ENCODE measurements at regions not wholly inside any gene's neighbourhood (a gene's known extent, or its start where the extent isn't known, plus 50 kb on each side); places are given as distances from the start of the nearest gene placed in this dataset.
A peak's percentile ranks its signal among the peaks of the same experiment; 100 is the strongest.
"Not testable (repeated sequence)": the region's sequence is repeated elsewhere in the genome, so short reads cannot be mapped to it uniquely, and the experiment has no call there.

- no peak for DNase-seq (ENCODE audit: low spot score)
Measured at GRCh38 chr14:22297376-22297775, 291.6 kb downstream of the DAD1 start.

- DNase-seq (ENCODE audit: low spot score): peak; percentile 51
Measured at GRCh38 chr14:22296722-22297121, 292.3 kb downstream of the DAD1 start.

- no peak for DNase-seq (ENCODE audit: low spot score)
Measured at GRCh38 chr14:22296088-22296487, 292.9 kb downstream of the DAD1 start.

GRCh38 chr14:22291406-22291805 lies 297.6 kb downstream of the DAD1 start:
- DNase-seq (ENCODE audit: low spot score): no peak

GRCh38 chr14:22289570-22289969 lies 299.5 kb downstream of the DAD1 start:
- DNase-seq (ENCODE audit: low spot score): no peak

- no peak for DNase-seq (ENCODE audit: low spot score)
Measured at GRCh38 chr14:22285991-22286390, 303.0 kb downstream of the DAD1 start.

- no peak for DNase-seq (ENCODE audit: low spot score)
Measured at GRCh38 chr14:22282949-22283348, 306.1 kb downstream of the DAD1 start.

- no peak for DNase-seq (ENCODE audit: low spot score)
Measured at GRCh38 chr14:22282417-22282816, 306.6 kb downstream of the DAD1 start.

- DNase-seq (ENCODE audit: low spot score): not testable (repeated sequence)
Measured at GRCh38 chr14:22281447-22281874, 307.6 kb downstream of the DAD1 start.

- DNase-seq (ENCODE audit: low spot score): no peak
Measured at GRCh38 chr14:22280497-22281316, 308.3 kb downstream of the DAD1 start.

- peak; percentile 42 for DNase-seq (ENCODE audit: low spot score)
Measured at GRCh38 chr14:22276913-22277816, 311.9 kb downstream of the DAD1 start.

- DNase-seq (ENCODE audit: low spot score): no peak
Measured at GRCh38 chr14:22271838-22272799, 316.9 kb downstream of the DAD1 start.

- peak; percentile 60 for DNase-seq (ENCODE audit: low spot score)
Measured at GRCh38 chr14:22268875-22269274, 320.1 kb downstream of the DAD1 start.

- DNase-seq (ENCODE audit: low spot score): no peak
Measured at GRCh38 chr14:22266683-22267082, 322.3 kb downstream of the DAD1 start.

- DNase-seq (ENCODE audit: low spot score): no peak
Measured at GRCh38 chr14:22266142-22266442, 322.9 kb downstream of the DAD1 start.

- no peak for DNase-seq (ENCODE audit: low spot score)
Measured at GRCh38 chr14:22265319-22266141, 323.5 kb downstream of the DAD1 start.

GRCh38 chr14:22264759-22265158 lies 324.3 kb downstream of the DAD1 start:
- no peak for DNase-seq (ENCODE audit: low spot score)

- no peak for DNase-seq (ENCODE audit: low spot score)
Measured at GRCh38 chr14:22263961-22264360, 325.1 kb downstream of the DAD1 start.

GRCh38 chr14:22262881-22263280 lies 326.1 kb downstream of the DAD1 start:
- no peak for DNase-seq (ENCODE audit: low spot score)

GRCh38 chr14:22255017-22255950 lies 333.7 kb downstream of the DAD1 start:
- DNase-seq (ENCODE audit: low spot score): no peak
